ENCODE measurements at regions not wholly inside any gene's neighbourhood (a gene's known extent, or its start where the extent isn't known, plus 50 kb on each side); places are given as distances from the start of the nearest gene placed in this dataset.

GRCh38 chr5:159567461-159567860, 237.2 kb upstream of the IL12B start:
- TF ChIP-seq CTCF (IDR thresholded peaks at IDR 0.05; ENCODE audit: low read length) = no peak
- TF ChIP-seq EZH2phosphoT487 (IDR thresholded peaks at IDR 0.05; ENCODE audit: low read length) = no peak
- no peak for TF ChIP-seq EZH2 (optimal IDR thresholded peaks at IDR 0.05; ENCODE audit: low read depth, low read length)
